ENCODE measurements at regions not wholly inside any gene's neighbourhood (a gene's known extent, or its start where the extent isn't known, plus 50 kb on each side); places are given as distances from the start of the nearest gene placed in this dataset.

- no peak for TF ChIP-seq CTCF (IDR thresholded peaks at IDR 0.05)
- no peak for TF ChIP-seq POLR2A (IDR thresholded peaks at IDR 0.05)
These were observed 257.0 kb upstream of the ADGRL2 start for GRCh38 chr1:81543764-81544163.

All from right lobe of liver (tissue), 4 donors.